NCI-H774 (cell line): ENCODE measurements at regions not wholly inside any gene's neighbourhood (a gene's known extent, or its start where the extent isn't known, plus 50 kb on each side); places are given as distances from the start of the nearest gene placed in this dataset.

Experiments used
- DNase-seq: peaks from one replicate; lab custom pipeline; 2025; lab: John Stamatoyannopoulos, UW

DNA sequence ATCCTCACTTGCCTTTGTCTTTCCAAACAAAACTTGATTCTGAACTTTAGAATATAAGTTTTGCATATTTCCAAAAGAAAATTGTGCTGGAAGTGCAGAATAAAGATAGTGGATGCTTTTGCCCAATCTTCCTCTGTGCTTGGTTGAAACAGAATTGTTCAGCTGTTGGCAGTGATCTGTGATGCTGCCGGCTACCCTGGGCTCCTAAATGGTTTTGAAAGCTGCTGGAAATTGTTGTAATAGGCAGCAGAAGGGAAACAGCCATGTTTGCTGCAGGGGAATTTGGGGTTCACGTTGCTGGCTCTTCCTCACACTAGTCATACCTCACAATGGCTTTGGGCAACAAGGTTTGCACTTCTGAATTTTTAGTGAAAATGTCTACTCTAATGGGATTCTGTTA, 398.0 kb downstream of the RAPGEF2 start:
- DNase-seq = no peak

DNA sequence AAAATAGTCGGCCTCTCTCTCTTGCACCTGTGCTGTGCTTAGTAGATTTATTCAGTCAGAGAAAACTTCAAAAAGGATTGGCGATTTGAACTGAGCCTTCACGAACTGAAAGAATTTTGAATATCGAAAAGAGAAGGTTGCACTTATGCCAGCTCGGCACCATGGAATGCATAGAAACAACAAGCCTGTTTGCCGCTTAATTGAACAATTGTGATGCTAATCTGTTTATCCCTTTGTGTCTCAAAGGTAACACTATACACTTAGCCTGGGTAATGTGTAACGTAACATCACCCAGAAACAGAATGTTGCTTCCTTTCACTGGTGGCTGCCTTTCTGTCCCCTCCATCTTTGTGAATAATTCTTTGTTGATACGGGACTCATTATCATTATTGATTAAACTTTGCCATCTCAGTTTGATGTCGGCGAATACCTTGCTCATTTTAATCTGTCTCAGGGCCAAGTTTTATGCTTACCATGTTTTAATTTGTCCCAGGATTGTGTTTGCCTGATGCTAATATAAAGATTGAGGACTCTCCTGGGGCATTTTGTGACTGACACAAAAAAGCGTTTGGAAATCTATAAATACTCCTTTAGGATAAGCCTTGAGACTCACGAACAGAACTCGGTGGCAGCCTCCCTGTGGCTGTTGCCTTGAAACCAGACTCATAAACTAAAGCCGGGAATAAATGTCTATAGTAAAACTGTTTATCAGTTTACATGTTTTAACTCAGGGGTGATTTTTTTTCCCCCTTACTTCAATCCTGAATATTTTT, 400.5 kb downstream of the RAPGEF2 start:
- no peak for DNase-seq

- DNase-seq = no peak
Observed at GRCh38 chr4:159504684-159505083, 401.8 kb downstream of the RAPGEF2 start.

DNA sequence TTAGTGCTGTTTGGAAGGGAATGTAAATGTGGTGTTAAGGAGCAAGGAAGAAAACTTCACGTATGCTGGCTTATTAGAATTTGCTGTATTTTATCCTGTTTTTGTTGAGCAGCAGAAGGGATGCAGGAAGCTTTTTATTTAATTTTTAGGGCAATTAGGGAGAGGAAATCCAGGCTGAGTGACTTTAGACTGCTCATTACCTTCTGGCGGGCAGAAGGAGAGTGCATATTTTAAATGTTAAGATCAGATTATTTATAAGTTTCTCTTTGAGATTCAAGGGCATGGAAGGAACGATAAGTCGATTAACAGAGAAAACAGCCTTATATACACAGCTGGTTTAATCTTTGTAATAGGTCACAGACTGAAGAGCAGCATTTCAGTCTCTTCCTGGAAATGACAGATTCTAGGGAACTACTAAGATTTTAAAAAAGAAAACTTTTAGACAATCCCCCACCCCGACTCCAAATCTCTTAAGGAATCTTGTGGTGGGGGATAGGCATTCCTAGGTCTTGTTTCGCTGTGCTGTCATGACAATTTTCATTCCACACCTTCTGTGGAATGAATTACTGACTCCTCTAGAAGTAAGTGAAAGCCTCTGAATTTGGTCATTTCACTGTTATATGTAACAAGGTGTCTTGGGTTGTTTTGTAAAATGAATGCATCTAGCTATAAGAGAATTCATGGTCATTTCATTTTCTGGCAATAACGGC, 402.5 kb downstream of the RAPGEF2 start:
- DNase-seq = no peak

GRCh38 chr4:159506801-159507517, 404.1 kb downstream of the RAPGEF2 start:
- no peak for DNase-seq

DNA sequence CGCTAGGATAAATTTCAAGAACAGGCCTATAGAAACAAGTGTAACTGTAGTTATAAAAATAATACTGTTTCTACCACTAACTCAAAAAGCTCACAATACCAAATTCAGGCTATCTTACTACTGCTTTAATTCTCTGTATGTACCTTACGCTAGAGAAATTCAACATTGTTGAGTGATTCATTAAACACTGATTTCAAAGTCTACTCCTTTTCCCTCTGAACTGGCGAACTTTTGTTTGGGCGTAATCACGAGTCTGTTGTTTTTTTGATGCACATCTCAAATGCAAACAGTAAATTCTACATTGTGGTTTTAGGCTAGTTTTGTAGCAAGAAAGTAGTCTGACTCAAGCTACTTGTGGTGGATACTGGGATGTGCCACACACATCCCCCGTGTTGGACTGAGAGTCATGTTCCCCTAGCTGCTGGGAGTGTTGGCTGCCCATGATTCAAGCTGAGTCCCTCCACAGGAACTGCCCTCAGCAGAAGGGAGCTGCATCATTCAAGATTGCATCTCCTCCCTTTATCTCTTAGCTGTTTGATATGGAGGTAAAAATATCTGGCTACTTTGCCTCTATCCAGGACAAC, 406.1 kb downstream of the RAPGEF2 start:
- no peak for DNase-seq

GRCh38 chr4:159512348-159512747, 409.5 kb downstream of the RAPGEF2 start:
- no peak for DNase-seq

DNA sequence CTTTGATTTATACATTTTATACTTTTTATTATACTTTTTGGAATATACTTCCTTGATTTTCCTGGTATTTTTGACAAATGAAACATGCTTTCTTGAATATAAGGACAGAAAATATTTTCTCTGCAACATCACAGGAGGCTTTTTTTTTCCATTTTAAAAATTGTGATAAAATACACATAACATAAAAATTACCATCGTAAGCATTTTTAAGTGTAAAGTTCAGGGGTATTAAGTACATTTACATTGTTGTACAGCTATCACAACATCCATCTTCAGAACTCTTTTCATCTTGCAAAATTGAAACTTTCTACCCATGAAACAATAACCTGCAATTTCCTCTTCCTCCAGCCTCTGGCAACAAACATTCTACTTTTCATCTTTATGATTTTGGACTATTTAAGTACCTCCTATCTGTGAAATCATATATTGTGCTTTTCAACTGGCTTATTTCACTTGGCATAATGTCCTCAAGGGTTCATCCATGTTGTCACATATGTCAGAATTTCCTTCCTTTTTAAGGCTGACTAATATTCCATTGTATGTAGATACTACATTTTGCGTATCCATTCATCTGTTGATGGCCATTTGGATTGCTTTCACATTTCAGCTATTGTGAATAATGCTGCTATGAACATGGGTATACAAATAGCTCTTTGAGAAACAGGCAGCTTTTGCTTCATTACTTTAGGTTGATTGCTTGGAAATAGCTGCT, 412.6 kb downstream of the RAPGEF2 start:
- DNase-seq = no peak

- no peak for DNase-seq
Observed at GRCh38 chr4:159516556-159517140, 413.8 kb downstream of the RAPGEF2 start.

DNA sequence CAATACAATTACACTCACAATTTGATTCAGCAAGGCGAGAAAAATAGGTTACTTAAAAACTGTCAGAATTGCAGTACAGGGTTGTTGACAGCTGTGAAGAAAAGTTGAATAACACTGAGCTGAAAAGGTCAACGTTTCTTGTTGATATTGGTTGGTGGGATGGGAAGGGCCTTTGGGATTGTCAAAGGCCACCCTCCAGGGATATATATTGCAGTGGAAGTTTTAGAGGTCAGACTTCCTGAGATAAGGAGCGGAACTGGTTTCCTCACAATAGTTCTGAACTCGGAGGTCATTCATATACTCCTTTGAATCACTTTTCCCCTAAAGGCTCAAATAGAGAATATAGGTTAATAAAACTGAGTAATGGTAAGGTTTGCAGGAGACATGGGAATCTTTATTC, 417.2 kb downstream of the RAPGEF2 start:
- no peak for DNase-seq

DNA sequence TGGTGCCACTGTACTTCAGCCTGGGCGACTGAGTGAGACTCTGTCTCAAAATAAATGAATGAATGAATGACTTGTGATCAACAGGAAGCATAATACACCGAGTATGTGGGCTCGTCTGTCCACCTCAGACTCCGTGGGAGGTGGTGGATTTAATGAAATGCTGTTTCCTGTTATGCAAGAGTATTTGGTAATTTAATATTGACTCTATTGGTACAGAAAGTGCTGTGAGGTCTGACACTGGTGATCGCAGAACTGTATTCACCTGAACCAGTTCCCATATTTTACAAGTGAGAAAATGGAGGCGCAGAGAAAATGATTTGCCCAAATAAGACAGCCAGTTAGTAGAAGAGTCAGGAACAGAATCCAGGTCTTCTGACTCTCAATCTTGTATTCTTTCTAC, 423.3 kb downstream of the RAPGEF2 start:
- DNase-seq = no peak

DNA sequence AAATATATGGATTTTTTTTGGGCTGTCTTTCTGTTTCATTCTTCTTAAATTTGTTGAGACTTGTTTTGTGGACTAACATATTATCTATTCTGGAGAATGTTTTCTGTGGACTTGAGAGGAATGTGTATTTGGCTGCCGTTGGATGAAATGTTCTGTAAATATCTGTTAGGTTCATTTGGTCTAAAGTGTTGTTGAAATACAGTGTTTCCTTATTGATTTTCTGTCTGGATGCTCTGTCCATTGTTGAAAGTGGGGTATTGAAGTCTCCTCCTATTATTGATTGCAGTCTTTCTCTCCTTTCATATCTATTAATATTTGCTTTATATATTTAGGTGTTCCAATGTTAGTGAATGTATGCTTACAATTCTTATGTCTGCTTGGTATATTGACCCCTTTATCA, 431.8 kb downstream of the RAPGEF2 start:
- DNase-seq = no peak

GRCh38 chr4:159538556-159538955, 435.7 kb downstream of the RAPGEF2 start:
- DNase-seq = no peak

GRCh38 chr4:159540038-159540437, 437.2 kb downstream of the RAPGEF2 start:
- no peak for DNase-seq

GRCh38 chr4:159540501-159540900, 437.6 kb downstream of the RAPGEF2 start:
- no peak for DNase-seq

DNA sequence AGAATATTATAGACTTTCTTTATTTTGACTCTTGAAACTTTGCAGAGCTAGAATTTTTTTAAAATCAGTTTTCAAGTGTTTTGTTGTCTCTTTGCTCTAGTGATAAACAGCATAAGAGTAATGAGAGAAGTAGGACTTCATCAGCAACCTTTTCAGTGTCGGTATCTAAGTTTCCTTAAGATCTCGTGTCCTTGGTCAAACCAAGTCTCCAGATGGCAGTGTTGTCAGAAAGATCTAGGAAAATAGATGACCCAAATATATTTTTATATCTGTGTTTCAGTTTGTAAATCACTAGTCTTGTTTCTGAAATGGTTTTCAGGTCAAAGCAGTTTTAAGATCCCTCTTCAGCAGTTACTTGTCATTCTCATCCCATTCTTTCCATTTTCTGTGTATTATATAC, 438.3 kb downstream of the RAPGEF2 start:
- DNase-seq = no peak

DNA sequence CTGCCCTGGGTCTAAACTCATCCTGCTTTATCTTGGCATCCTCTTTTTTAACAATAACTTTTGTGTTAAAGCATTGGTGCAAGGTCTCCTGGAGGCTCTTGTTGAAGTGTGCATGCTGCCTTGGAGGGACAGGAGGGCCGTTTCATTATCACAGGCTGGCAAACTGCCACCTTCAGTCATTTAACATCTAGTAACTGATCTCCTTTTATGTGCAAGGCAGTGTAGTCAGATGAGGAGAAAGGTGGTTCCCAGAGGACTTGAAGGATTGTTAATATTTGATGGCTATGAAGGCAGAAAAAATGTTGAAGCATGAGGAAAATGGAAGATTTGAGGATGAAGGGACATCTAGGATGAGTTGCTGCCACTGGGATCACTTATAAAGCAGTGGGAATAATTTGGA, 439.4 kb downstream of the RAPGEF2 start:
- no peak for DNase-seq

DNA sequence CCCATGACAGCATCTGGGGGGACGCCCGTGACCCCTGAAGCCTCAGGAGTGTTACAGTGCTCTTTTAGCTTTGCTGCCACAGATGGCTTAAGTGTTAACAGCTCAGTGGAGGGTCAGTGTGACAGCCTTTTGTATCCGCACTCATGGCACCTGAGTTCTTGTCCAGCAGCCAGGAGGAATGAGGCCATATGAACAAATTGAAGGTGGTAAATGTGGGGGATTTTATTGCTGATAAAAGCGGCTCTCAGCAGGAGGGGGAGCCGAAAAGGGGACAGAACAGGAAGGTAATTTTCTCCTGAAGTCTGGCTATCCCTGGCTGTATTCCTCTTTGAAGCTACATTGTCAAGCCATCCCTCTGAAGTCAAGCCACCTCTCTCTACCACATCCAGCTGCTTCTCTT, 441.0 kb downstream of the RAPGEF2 start:
- DNase-seq = no peak

DNA sequence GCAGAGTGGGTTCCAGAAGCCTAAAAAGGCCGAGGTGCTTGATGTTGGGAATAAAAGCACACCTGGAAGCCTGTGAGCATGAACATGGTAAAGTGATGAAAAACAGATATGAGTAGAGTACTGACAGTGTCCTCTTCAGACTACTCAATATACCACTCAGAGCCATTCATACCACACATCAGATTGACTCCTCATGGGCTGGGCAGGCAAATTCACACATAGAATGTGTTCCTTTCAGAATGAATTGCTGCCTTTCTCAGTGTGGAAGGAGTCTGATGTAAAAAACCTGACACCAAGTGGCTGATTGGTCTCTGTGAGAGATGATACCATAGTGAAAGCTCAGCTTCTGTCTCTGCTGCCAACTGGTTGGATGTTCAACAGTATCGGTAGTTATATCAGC, 442.7 kb downstream of the RAPGEF2 start:
- no peak for DNase-seq

- no peak for DNase-seq
Observed at GRCh38 chr4:159547645-159548308, 444.9 kb downstream of the RAPGEF2 start.

- DNase-seq = no peak
Observed at GRCh38 chr4:159549098-159549518, 446.2 kb downstream of the RAPGEF2 start.
